GM21423 (cell line): ENCODE measurements at regions not wholly inside any gene's neighbourhood (a gene's known extent, or its start where the extent isn't known, plus 50 kb on each side); places are given as distances from the start of the nearest gene placed in this dataset.

Experiments used
- ATAC-seq: cut with Tn5 transposase; IDR thresholded peaks from one replicate; pipeline ENCODE4 v1.9.1; 2021; ENCODE audit warnings: mild to moderate bottlenecking, moderate library complexity; ENCODE audit not compliant: unreplicated experiment

GRCh38 chr3:83302091-83302490, 1540.6 kb upstream of the GBE1 start:
- ATAC-seq = no peak

GRCh38 chr3:83317605-83318004, 1556.2 kb upstream of the GBE1 start:
- no peak for ATAC-seq

- no peak for ATAC-seq
These were observed 1559.3 kb upstream of the GBE1 start for GRCh38 chr3:83320726-83321125.

- ATAC-seq = no peak
These were observed 1560.0 kb upstream of the GBE1 start for GRCh38 chr3:83321457-83321856.

GRCh38 chr3:83321891-83322290, 1560.4 kb upstream of the GBE1 start:
- ATAC-seq = no peak

- no peak for ATAC-seq
These were observed 1592.8 kb upstream of the GBE1 start for GRCh38 chr3:83354205-83354604.

GRCh38 chr3:83393276-83393675, 1565.5 kb upstream of the CADM2 start:
- no peak for ATAC-seq

- ATAC-seq = no peak
These were observed 1554.9 kb upstream of the CADM2 start for GRCh38 chr3:83403927-83404326.

GRCh38 chr3:83426300-83426699, 1532.5 kb upstream of the CADM2 start:
- no peak for ATAC-seq

- no peak for ATAC-seq
These were observed 1523.8 kb upstream of the CADM2 start for GRCh38 chr3:83434880-83435587.

- no peak for ATAC-seq
These were observed 1520.6 kb upstream of the CADM2 start for GRCh38 chr3:83438188-83438587.

GRCh38 chr3:83453056-83453455, 1505.7 kb upstream of the CADM2 start:
- ATAC-seq = no peak

- no peak for ATAC-seq
These were observed 1504.4 kb upstream of the CADM2 start for GRCh38 chr3:83454353-83454752.

- no peak for ATAC-seq
These were observed 1501.2 kb upstream of the CADM2 start for GRCh38 chr3:83457551-83457950.

GRCh38 chr3:83460052-83460451, 1498.7 kb upstream of the CADM2 start:
- no peak for ATAC-seq

- no peak for ATAC-seq
These were observed 1497.4 kb upstream of the CADM2 start for GRCh38 chr3:83461411-83461810.

GRCh38 chr3:83477563-83477962, 1481.2 kb upstream of the CADM2 start:
- no peak for ATAC-seq

GRCh38 chr3:83482402-83483070, 1476.3 kb upstream of the CADM2 start:
- no peak for ATAC-seq

GRCh38 chr3:83496462-83496861, 1462.3 kb upstream of the CADM2 start:
- ATAC-seq = no peak

- no peak for ATAC-seq
These were observed 1460.3 kb upstream of the CADM2 start for GRCh38 chr3:83498361-83499016.

GRCh38 chr3:83500422-83500821, 1458.4 kb upstream of the CADM2 start:
- no peak for ATAC-seq

- no peak for ATAC-seq
These were observed 1457.9 kb upstream of the CADM2 start for GRCh38 chr3:83500931-83501330.
